ENCODE measurements at regions not wholly inside any gene's neighbourhood (a gene's known extent, or its start where the extent isn't known, plus 50 kb on each side); places are given as distances from the start of the nearest gene placed in this dataset.
A peak's percentile ranks its signal among the peaks of the same experiment; 100 is the strongest.

- Histone ChIP-seq H2AFZ (ENCODE audit: low read depth, low read length) (no peak overlapping the region), H3K4me2 (ENCODE audit: insufficient read depth, low read length) (no peak overlapping the region), H3K4me3 (replicated peaks in 1 of 3; ENCODE audit: insufficient read depth in 1 of 3, low read depth in 1 of 3, low read length in 3 of 3) (no peak overlapping the region), H3K79me2 (ENCODE audit: control insufficient read depth, insufficient read depth, low read length) (no peaks in the 10 kb centered on the region), H3K9me3 (replicated peaks; ENCODE audit: control insufficient read depth, insufficient read depth, low read length) (no peaks in the 10 kb centered on the region), H3K4me1 (ENCODE audit: control insufficient read depth, extremely low read depth, insufficient read depth, low read length) (no peaks in the 10 kb centered on the region), H4K20me1 (replicated peaks; ENCODE audit: control insufficient read depth, extremely low read depth, insufficient read depth, low read length) (no peaks in the 10 kb centered on the region), H3K36me3 (ENCODE audit: control insufficient read depth in 2 of 2, extremely low read depth in 1 of 2, insufficient read depth in 2 of 2, low read length in 2 of 2) (no peaks in the 10 kb centered on the region), H3K9me1 (replicated peaks; ENCODE audit: control insufficient read depth, extremely low read depth, insufficient read depth, low read length) (no peaks in the 10 kb centered on the region), H3K9ac (replicated peaks; ENCODE audit: extremely low read depth, insufficient read depth, low read length) (no peak overlapping the region), H3K27ac (ENCODE audit: insufficient read depth, low read depth, low read length) (no peak overlapping the region), H3K27me3 (ENCODE audit: control insufficient read depth in 2 of 2, insufficient read depth in 2 of 2, low read length in 2 of 2) (peaks cover 0 to 2% of the 10 kb centered on the region in 2 experiments)
- ChIA-PET CTCF (interaction anchor here (0.7 to 9.1 kb wide), 17 partner anchors 10 to 284 kb away, joined by 3 to 248 read pairs (median 4); partner anchors contain the start of gene MACIR), POLR2A (no interaction called here)
- no TSS peak for BruUV-seq (replicated peaks)
- dilution Hi-C loops (cut with MboI; ENCODE audit: extremely low pct_ligation_motif_present, low sequenced_read_pairs) (no loop called here), intact Hi-C loops (cut with micrococcal nuclease) (loop anchor here (1.0 to 5.0 kb wide), 5 partner anchors 217 to 702 kb away; partner anchors contain the start of genes GIN1, MACIR and PPIP5K2)
- DNase-seq (ENCODE audit: low read depth, low spot score) (peak; percentile 66), FAIRE-seq (peak; percentile 73)
- no peak for TF ChIP-seq GATA2 (IDR thresholded peaks at IDR 0.05; ENCODE audit: insufficient read depth, insufficient read length, low read depth, low read length)
- TF ChIP-seq POLR2AphosphoS5 (IDR thresholded peaks at IDR 0.05; ENCODE audit: insufficient read depth, low read depth, low read length) = no peak
- peak; percentile 31 to 34 for TF ChIP-seq CTCF (IDR thresholded peaks at IDR 0.05; ENCODE audit: extremely low read depth in 1 of 2, insufficient read depth in 1 of 2, low read depth in 1 of 2, low read length in 2 of 2)
- TF ChIP-seq FOS (IDR thresholded peaks at IDR 0.05; ENCODE audit: borderline replicate concordance, insufficient read depth, low read length) = no peak
These were observed 86.9 kb downstream of the NUDT12 start for GRCh38 chr5:103475629-103476240.

DNA sequence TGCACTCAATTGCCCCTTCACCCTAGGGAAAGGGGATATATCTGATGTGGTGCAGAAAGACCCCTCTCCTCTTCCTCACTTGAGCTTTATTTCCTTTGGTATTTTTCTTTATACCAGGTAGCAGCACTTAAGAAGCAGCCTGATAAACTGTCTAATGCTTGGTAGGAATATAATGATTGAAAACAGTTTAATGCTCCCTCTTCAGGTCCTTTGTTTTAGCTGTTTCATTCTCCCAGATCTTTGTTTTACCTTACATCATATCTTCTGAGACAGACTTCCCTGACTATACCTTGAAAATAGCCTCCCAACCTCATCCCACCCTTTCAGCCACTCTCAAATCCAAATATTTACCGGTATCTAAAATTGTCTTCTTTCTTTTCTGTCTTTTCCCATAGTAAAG lies 87.9 kb downstream of the NUDT12 start:
- no peak overlapping the region for H3K9ac ChIP-seq (replicated peaks; ENCODE audit: extremely low read depth, insufficient read depth, low read length)
- H3K79me2 ChIP-seq (ENCODE audit: control insufficient read depth, insufficient read depth, low read length) = no peaks in the 10 kb centered on the region
- no peak overlapping the region for H3K27ac ChIP-seq (ENCODE audit: insufficient read depth, low read depth, low read length)
- BruUV-seq (replicated peaks) = no TSS peak
- CTCF ChIA-PET = interaction anchor here (0.6 to 9.1 kb wide), 12 partner anchors 9 to 283 kb away, joined by 3 to 248 read pairs (median 5); partner anchors contain the start of gene MACIR
- no peak for TF ChIP-seq POLR2A (IDR thresholded peaks at IDR 0.05; ENCODE audit: low read depth, low read length)
- no peak for TF ChIP-seq GATA2 (IDR thresholded peaks at IDR 0.05; ENCODE audit: insufficient read depth, insufficient read length, low read depth, low read length)
- TF ChIP-seq EZH2 (IDR thresholded peaks at IDR 0.05; ENCODE audit: borderline replicate concordance, low read depth, low read length, severe bottlenecking) = no peak
- TF ChIP-seq FOS (IDR thresholded peaks at IDR 0.05; ENCODE audit: borderline replicate concordance, insufficient read depth, low read length) = no peak
- TF ChIP-seq JUN (IDR thresholded peaks at IDR 0.05; ENCODE audit: borderline replicate concordance, insufficient read depth, insufficient read length, low read depth) = no peak
- TF ChIP-seq, protein P1, sequence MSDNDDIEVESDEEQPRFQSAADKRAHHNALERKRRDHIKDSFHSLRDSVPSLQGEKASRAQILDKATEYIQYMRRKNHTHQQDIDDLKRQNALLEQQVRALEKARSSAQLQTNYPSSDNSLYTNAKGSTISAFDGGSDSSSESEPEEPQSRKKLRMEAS (IDR thresholded peaks at IDR 0.05; ENCODE audit: insufficient read depth, insufficient read length) = no peak
- TF ChIP-seq POLR2AphosphoS5 (IDR thresholded peaks at IDR 0.05; ENCODE audit: insufficient read depth, low read depth, low read length) = no peak
- no peak for TF ChIP-seq MYC (IDR thresholded peaks at IDR 0.05; ENCODE audit: low read depth, low read length)
- no peak for TF ChIP-seq CTCF (IDR thresholded peaks at IDR 0.05; ENCODE audit: extremely low read depth in 1 of 2, insufficient read depth in 1 of 2, low read depth in 1 of 2, low read length in 2 of 2)
- H3K9me3 ChIP-seq (replicated peaks; ENCODE audit: control insufficient read depth, insufficient read depth, low read length) = no peaks in the 10 kb centered on the region
- dilution Hi-C loops (cut with MboI; ENCODE audit: extremely low pct_ligation_motif_present, low sequenced_read_pairs) = no loop called here
- no peaks in the 10 kb centered on the region for H3K36me3 ChIP-seq (ENCODE audit: control insufficient read depth in 2 of 2, extremely low read depth in 1 of 2, insufficient read depth in 2 of 2, low read length in 2 of 2)
- no peaks in the 10 kb centered on the region for H3K9me1 ChIP-seq (replicated peaks; ENCODE audit: control insufficient read depth, extremely low read depth, insufficient read depth, low read length)
- DNase-seq (ENCODE audit: low read depth, low spot score) (no peak), FAIRE-seq (no peak)
- H3K4me3 ChIP-seq (replicated peaks in 1 of 3; ENCODE audit: insufficient read depth in 1 of 3, low read depth in 1 of 3, low read length in 3 of 3) = no peak overlapping the region
- peaks cover 0 to 2% of the 10 kb centered on the region in 2 experiments for H3K27me3 ChIP-seq (ENCODE audit: control insufficient read depth in 2 of 2, insufficient read depth in 2 of 2, low read length in 2 of 2)
- peaks cover 2% of the 10 kb centered on the region for H3K4me1 ChIP-seq (ENCODE audit: control insufficient read depth, extremely low read depth, insufficient read depth, low read length)
- POLR2A ChIA-PET = no interaction called here
- H2AFZ ChIP-seq (ENCODE audit: low read depth, low read length) = no peak overlapping the region
- intact Hi-C loops (cut with micrococcal nuclease) = loop anchor here (1.0 to 5.0 kb wide), 5 partner anchors 216 to 703 kb away; partner anchors contain the start of genes GIN1, MACIR and PPIP5K2
- no peaks in the 10 kb centered on the region for H4K20me1 ChIP-seq (replicated peaks; ENCODE audit: control insufficient read depth, extremely low read depth, insufficient read depth, low read length)
- H3K4me2 ChIP-seq (ENCODE audit: insufficient read depth, low read length) = no peak overlapping the region

All from endothelial cell of umbilical vein (primary cell).